GM19035 (cell line): ENCODE measurements at regions not wholly inside any gene's neighbourhood (a gene's known extent, or its start where the extent isn't known, plus 50 kb on each side); places are given as distances from the start of the nearest gene placed in this dataset.
"Not testable (repeated sequence)": the region's sequence is repeated elsewhere in the genome, so short reads cannot be mapped to it uniquely, and the experiment has no call there.

Experiments
- ATAC-seq: cut with Tn5 transposase; IDR thresholded peaks from one replicate; pipeline ENCODE4 v1.9.1; 2021; ENCODE audit not compliant: unreplicated experiment

GRCh38 chr7:92976931-92977330 is 140.6 kb upstream of the CDK6 start:
- ATAC-seq = no peak

GRCh38 chr7:92973974-92974373 is 137.6 kb upstream of the CDK6 start:
- no peak for ATAC-seq

- ATAC-seq = no peak
Measured at GRCh38 chr7:92973293-92973731, 136.9 kb upstream of the CDK6 start.

GRCh38 chr7:92972441-92972840 is 136.1 kb upstream of the CDK6 start:
- no peak for ATAC-seq

GRCh38 chr7:92969061-92969460 is 132.7 kb upstream of the CDK6 start:
- ATAC-seq = no peak

GRCh38 chr7:92968502-92968901 is 132.1 kb upstream of the CDK6 start:
- ATAC-seq = peak; percentile 76

GRCh38 chr7:92967238-92967637 is 130.9 kb upstream of the CDK6 start:
- ATAC-seq = no peak

GRCh38 chr7:92964141-92964540 is 127.8 kb upstream of the CDK6 start:
- ATAC-seq = no peak

GRCh38 chr7:92963566-92963965 is 127.2 kb upstream of the CDK6 start:
- ATAC-seq = no peak

- no peak for ATAC-seq
Measured at GRCh38 chr7:92961961-92962360, 125.6 kb upstream of the CDK6 start.

- no peak for ATAC-seq
Measured at GRCh38 chr7:92956575-92956974, 120.2 kb upstream of the CDK6 start.

GRCh38 chr7:92955081-92955480 is 118.7 kb upstream of the CDK6 start:
- ATAC-seq = no peak

GRCh38 chr7:92953657-92954056 is 117.3 kb upstream of the CDK6 start:
- no peak for ATAC-seq

GRCh38 chr7:92949748-92950147 is 113.4 kb upstream of the CDK6 start:
- ATAC-seq = no peak

- ATAC-seq = no peak
Measured at GRCh38 chr7:92945840-92946239, 109.5 kb upstream of the CDK6 start.

GRCh38 chr7:92944633-92945032 is 108.3 kb upstream of the CDK6 start:
- no peak for ATAC-seq

GRCh38 chr7:92942706-92943105 is 106.3 kb upstream of the CDK6 start:
- not testable (repeated sequence) for ATAC-seq

GRCh38 chr7:92939666-92940360 is 103.4 kb upstream of the CDK6 start:
- no peak for ATAC-seq

- ATAC-seq = no peak
Measured at GRCh38 chr7:92934096-92934495, 97.7 kb upstream of the CDK6 start.

- ATAC-seq = no peak
Measured at GRCh38 chr7:92932450-92932849, 96.1 kb upstream of the CDK6 start.

- ATAC-seq = no peak
Measured at GRCh38 chr7:92930404-92930803, 94.0 kb upstream of the CDK6 start.

- no peak for ATAC-seq
Measured at GRCh38 chr7:92926697-92927044, 90.3 kb upstream of the CDK6 start.
